CD4-positive, alpha-beta T cell treated with Interleukin-1 beta for 1 hour (primary cell): ENCODE measurements at regions not wholly inside any gene's neighbourhood (a gene's known extent, or its start where the extent isn't known, plus 50 kb on each side); places are given as distances from the start of the nearest gene placed in this dataset.
A peak's percentile ranks its signal among the peaks of the same experiment; 100 is the strongest.

Source experiments
- DNase-seq, 2 donors: peaks; one replicate each; pipeline ENCODE4 v3.0.0-alpha.2; 2020 to 2022

DNA sequence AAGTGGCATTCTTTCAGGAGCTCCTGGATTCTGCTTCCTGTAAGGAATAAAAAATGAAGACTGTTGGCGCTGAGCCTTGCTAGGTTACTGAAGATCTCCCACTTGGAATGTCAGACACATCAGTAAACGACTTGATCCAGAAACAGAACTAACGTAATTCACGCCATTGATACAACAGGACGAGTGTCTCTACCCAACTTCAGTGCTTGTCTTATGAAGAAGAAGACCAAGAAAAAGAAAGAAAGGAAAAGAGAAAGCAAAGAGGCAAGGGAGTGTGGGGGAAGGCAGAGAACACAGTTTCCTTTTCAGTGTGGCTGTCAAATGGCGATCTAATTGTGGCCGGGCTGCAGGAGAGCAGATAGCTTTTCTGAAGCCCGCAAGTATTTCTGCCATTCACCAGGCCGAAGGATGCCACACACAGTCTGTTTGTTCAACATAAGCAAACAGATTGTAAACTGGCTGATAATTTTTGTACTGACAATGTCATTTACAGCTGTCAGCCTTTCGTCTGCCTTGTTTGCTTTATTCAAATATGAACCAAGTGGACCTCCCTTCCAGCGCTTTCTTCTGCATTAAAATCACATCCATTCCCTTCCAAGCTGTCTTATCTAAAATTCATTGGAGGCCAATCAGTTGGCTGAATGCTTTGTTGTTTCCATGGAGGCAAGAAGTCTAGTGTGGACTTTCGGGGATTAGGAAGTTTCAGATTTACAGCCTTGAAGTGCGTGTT, 180.6 kb downstream of the FOXA2 start:
- no peak for DNase-seq

DNA sequence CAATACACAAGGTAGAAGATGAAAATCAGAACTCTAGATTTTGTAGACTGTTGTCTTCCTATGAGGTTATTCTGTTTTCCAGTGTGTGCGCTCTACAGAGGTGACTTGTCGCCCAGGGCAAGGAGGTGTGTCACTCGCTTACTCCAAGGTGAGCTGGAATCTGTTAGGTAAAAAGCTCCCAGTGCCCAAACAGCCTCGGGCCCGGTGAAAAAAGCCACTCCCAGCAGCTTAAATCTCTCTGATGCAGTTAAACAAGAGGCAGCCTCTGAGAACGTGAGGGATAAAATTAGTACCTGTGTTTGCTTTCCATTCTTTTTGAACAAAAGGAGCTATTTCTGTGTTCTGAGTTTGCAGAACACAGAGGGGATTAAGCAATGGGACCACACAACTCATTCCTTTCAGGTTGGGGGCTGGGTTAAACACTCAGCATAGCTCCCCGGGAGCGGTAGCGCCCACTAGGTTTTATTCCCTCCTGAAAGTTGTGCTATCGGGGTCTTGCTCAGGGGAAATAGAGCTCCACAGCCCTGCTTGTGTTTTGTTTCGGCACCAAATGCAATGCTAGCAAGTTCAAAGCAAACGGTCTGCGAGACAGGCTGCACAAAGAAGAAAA, 181.2 kb downstream of the FOXA2 start:
- no peak for DNase-seq

DNA sequence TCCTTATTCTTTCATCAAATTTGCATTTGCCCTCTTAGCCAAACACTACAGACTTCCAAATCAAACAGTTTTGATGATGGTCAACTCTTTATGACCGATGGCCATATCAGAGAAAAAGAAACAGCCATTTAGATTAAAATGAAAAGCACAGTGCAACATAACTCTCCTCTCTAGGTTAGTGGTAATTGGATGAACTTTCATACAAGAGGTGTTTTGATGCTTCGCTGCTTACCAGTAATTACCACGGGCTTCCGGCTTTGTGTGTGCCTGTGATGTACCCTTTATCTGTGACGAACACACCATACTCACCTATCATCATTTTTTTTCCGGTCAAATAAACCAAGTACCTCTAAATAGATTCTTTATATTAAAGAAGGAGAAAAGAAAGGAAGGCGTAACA, 181.8 kb downstream of the FOXA2 start:
- DNase-seq = no peak

DNA sequence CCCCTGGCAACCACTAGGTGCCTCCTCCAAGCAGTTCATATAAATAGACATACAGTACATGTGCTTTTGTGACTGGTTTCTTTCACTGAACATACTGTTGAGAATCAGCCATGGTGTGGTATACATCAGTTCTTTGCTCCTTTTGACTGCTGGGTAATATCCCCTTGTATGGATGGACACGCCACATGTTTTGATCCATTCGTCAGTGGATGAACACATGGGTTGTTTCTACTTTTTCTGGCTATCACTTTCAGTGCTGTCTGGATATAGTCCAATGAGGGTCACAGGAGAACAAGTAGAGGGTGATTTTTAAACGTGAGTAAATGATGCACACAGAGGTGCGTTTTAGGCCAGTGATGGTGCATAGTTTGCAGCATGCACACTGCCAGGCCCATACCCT, 183.9 kb downstream of the FOXA2 start:
- DNase-seq = no peak

DNA sequence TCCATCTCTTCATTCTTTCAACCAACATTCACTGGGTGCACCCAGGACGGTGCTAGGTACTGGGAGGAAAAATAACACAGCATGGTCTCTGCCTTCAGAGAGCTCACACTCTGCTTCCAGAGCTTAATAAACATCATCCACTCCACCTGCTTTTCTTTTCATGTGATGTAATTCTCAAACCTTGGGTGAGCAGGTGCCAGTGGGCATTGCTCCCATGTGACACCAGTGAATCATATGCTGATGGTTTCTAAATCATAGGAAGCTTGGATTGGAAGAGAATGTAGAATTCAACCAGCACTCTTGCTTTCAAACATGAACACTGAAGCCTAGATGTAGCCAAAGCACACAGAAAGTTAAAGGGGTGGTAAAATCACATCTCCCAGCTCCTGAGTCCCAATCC, 189.8 kb downstream of the FOXA2 start:
- DNase-seq = no peak

DNA sequence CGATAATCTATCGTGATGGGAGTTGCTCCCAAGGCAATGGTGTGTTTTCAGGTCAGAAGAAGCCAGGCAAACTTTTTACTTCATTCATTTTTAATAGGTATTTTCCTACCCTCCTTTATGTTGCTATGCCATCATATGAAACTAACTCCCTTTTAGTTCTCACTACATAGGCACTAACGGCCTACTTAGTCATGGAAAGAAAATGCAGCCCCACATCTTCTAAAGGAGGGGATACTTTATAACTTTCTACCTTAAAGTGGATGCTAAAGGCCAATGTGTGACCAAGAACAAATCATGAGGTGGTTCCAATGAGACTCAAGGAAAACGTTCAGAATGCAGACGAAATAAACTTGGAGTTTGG, 193.8 kb downstream of the FOXA2 start:
- no peak for DNase-seq

DNA sequence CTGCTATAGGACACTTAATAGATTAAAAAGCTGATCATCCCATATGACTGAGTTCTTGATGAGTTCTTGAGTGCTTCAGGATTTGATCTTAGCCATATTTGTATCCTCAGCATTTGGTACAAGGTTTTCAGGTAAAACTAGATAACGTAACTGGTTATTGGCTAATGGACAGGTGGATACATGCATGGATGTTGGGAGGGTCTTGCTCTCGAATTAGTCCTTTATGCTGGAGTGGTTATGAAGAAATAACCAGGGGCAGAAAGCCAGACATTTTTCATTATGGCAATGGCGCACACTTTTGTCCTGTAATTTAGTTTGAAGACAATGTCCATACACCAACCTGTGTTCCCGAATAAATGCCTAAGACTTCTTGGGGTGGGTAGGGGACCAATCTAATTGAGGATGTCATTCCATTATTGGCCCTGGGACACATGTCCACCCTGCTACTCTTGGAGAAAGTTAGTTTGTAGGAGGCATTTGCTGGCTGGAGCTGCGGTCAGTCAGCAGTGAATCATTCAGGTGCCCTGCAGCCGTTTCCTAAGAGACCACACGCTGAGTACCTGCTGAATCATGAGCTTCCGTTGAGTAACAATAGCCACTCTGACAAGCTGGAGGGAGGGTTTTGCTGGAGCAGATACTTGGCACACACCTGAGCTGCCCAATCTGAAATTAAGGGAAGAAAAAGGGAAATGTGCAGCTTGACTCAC, 194.4 kb downstream of the FOXA2 start:
- no peak for DNase-seq

DNA sequence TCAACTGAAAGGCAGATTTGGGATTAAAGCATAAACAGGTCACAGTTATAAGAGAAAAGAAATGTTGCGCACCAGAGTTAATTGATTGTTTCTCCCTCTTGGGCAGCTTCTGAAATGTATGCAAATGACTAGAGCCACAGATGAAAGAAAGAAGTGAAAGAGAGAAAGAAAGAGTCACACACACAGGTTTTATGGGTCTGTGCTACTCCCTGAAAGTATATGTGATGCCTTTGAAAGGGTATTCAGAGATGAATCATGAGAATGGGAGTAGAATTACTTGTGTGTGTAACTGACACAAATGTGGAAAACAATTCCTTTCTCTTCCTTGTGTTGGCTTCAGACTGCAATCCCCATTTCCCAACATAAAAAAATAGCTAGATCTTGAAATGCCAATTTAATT, 196.9 kb downstream of the FOXA2 start:
- DNase-seq = no peak

DNA sequence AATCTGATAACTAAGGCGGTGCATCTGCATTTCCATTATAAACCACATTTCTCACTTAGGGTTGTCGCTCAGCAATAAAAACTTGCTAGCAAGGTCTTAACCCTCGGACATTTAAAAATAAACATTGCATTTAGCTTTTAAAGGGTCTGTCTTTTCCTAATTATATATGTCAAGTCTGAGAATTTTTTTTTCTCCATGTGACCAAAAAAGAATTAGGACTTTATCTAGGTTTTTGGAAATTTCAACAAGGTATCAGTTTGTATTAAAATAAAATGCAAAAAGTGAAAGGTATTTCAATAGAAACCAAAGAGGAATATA, 198.1 kb downstream of the FOXA2 start:
- DNase-seq = no peak

DNA sequence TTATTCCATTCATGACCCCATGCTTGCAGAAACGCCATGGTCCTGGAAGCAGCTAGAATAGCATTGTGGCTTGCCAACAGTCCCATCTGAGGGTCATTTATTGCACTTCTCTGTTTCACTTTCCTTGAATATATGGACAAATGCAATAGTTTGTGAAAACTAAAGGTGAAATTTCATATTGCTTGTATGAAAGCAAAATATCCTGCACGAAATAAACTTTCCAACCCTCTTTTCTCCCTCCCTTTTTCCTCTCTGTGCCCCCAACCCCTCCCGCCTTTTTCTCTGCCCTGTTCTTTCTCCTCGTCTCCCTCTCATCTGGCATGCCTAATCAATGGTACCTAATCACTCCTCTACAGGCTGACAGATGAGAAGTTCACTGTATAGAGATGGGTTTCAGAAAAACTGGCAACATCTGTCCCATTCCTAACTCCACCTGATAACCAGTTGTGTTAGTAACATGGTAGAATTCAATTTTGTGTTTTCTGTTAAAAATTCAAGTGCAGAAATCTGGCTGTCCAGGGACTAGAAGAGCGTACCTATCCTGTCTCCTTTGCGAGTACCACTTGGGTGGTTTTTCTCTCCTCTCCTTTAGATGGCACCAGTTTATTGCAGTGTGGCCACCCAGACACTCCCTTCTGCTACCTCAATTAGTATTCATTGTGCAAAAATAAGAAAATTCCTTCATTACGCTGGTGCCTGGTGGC, 198.6 kb downstream of the FOXA2 start:
- no peak for DNase-seq

DNA sequence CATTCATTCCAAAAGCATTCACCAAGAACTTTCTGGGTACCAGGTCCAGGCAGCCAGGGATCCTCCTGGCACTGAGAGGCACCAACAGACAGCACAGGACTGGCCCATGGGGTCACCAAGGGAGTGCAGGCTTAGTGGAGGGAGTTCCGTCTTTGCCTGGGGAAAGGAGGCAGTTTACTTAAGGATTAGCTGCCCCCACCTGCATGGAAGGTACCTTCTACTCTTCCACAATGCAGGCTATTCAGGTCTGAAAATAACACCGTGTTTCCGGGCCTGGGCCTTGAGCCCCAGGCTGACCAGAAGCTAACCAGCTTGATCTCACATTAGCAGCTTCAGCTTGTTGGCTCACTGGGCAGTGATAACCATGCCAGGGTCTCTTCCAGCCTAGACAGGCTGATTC, 199.4 kb downstream of the FOXA2 start:
- no peak for DNase-seq

DNA sequence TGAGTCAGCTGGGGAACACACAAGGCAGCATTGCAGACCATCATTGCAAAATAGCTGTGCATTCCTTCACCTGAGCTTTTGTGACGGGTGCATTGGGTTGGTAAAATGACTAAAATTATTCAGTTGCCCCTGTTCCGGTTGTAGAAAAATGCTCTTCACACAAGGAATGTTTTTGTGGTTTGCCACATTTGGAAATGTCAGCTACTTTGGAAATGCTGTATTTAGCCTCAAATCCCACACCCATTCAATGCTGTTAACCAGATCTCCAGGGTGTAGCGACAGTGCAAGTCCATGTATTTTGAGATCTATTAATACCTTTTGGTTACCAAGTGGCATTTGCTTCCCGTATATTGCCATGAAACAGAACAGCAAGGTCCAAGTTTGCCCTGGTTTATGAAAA, 201.2 kb downstream of the FOXA2 start:
- no peak for DNase-seq

DNA sequence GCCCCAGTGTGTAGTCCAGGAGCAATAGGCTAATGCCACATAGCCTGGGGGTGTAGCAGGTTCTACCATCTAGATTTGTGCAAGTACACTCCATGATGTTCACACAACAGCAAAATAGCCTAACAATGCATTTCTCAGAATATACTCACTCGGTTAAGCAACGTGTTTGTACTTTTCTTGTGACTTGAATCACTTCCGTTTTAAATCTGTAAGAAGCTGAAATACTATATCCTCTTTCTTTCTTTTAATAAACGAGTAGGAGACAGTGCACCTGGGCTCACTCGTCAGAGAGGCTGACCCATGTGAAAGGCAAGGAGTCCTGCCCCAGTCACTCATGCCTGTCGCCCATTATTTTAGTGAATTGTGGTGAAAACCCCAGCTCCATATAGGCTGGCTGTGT, 201.6 kb downstream of the FOXA2 start:
- DNase-seq = no peak

DNA sequence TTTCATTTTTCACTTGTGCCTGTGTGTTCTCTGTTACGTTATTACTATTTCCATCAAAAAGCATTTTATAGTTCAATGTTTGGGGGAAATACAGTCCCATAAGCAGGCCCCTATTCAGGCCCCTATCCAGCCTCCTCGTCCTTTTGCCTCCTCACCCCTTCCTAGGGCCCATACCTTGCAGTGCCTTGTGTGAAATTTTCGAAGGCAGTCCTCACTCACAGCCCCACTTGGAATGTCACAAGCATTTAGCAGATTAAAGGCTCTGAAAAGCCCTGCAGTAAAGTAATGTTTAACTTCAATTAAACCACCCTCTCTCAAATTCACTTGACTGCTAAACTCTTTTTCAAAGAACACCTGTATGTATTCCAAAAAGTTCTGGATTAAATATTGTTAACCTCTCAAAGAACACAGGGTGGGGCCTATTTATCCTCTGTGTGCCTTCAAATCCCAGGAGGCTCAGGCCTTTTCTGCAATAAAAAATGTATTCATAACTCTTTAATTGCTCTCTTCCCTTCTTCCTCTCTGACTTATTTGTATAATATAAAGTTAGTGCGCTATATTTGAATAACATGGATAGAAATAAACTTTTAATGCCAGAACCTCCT, 202.5 kb downstream of the FOXA2 start:
- DNase-seq = no peak

DNA sequence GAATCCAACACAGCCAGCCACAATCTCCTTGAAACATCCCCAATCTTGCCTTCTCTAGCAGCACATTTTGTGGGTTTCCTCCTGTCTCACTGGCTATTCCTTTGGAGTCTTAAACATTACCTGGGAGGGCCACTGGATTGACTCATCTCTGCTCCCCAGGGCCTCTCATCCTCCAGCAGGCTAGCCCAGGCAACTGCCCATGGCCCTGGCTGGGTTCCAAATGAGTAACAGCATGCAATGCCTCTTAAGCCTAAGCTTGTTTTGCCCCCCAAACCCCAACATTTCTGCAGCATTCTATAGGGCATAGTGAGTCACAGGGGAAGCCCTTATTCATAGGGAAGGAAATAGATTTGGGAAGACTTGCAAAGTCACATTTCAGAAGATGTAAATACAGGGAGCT, 204.9 kb downstream of the FOXA2 start:
- DNase-seq = no peak

DNA sequence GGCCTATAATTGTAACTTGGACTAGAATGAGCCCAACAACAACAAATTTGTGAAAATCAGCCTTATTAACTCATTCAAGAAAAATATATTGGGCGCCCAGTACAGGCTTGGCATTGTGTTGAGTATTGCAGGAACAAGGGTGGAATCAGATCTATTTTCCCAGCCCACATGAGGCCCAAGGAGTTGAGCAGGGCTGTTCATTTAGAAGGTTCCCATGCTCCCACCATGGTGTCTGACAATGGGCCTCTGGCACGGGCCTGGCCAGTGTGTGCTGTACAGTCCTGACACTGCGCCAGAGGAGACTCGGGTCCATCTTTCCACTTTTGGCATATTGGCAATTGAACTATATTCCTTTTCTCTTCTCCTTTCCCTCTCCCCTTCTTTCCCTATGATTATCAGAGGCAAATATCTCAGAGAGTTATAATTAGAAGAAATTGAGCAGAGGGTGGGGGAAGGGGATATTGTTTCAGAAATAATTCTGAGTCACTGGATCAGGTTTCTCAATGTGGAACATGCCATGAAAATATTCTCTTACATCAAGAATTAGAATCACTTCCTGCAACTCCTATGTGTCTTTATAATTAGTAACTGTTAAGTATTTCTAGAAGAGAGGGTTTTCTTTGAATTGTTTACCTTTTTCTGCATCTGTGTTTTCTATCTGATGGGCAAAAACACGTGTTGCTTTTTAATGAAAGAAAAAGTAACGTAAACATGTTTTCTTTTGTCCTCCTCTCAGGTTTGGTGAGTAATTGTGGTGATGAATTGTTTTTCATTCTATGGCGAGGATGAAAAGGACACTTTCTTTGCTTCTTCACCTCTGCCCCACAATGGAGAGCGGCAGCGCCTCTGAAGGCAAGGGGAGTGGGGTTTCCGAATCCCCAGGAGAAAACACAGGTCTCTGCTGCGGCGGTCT, 209.4 kb downstream of the FOXA2 start:
- no peak for DNase-seq

DNA sequence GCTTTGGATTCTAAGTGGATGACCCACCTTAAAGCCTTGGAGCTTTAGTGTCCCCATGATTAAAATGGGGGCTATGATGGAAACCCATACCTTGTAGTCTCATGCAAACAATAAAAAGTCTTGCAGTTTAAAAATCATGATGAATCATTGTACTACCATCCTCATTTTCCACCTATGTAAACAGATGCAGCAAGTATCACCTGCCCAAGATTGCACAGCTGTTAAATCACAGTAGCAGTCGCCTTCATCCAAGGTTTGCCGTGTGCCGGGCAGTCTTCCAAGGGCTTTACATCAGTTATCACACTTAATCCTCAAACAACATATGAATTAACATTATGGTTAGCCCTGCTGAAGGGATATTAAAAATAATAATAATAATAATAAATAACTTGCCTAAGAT, 210.3 kb downstream of the FOXA2 start:
- no peak for DNase-seq

DNA sequence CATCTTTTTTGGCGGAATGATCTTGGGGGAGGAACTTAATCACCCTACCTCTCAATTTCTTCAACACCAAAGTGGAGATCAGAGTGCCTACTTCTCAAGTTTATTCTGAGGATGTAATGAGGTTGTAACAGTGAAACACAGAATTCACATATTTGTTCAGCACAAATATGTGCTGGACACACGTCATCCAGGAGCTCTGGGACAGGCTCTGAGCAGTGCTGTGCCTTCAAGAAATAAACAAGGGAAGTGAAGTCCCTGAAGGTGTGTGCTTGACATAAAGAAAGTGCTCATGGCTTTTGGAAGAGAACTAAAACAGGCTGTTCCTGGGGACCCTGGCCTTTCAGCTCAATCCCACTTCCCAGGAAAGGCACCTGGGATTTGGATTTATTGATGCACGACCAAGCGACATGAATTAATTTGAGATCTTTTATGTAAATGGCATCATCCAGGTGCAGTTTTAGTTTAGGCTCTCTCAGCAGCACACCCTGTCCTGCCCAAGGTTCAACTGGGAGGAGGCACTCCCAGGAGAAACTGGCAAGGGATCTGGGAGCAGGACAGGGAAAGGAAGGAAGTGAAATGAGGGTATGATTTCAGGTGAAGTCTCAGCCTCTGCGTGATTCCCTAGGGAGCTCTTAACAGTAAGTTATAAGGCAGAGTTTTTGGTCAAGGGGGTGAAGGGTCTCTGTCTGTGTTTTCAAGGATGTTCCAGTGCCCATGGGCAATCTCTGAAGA, 211.0 kb downstream of the FOXA2 start:
- DNase-seq = no peak

DNA sequence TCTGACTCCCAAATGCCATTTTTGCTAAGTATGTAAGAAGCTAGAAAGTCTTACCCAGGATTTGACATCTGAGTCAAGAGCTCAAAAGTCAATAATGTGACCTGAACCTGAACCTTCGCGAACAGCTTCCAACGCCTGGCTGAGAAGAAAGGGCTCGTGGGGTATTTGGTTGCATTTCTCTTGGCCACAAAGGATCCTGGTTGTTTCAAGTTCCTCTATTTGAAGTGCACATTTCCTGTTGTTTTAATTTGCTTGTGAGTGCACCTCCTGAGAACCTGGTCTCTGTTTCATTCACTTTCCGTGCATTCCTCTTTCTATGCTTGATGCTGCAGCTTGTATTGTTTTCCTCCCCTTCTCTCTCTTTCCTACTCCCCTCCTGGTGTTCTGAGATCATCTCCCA, 212.5 kb downstream of the FOXA2 start:
- peak in 1 of 2 donors; percentile 2 for DNase-seq

DNA sequence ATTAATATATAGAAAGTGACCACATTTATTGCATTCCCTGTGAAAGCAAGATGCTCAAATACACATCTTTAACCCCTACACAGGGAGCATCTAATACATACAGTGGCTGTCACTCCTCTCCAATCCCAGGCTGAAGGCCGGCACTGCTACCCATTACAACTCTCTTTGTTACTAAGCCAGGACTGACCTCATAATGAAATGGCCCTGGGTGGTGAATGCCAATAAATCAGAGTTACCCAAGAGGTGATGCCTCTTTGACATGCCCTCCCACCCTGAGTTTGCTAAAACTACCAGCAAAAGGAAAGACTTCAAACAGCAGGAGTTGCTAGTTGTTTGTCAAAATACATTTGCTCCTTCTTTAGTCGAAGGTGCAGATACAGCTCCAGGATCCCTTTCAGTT, 214.2 kb downstream of the FOXA2 start:
- DNase-seq = no peak

DNA sequence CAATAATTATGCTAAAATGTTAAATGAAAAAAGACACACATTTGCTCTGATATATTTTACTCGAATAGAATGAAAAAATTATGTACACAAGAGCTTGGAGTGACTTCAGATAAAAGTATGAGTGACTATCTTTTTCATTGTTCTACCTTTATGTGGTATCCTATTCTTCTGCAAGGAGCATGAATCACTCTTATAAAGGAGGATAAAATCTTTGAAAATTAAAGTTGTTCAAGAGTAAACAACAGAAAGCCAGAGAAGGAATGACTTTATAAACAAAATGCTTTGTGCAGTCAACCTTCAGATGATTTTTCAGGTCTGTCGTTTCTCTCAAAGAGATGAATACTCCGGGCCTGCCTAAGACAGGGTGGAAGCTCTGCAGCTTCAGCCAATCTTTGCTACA, 215.3 kb downstream of the FOXA2 start:
- DNase-seq = no peak

DNA sequence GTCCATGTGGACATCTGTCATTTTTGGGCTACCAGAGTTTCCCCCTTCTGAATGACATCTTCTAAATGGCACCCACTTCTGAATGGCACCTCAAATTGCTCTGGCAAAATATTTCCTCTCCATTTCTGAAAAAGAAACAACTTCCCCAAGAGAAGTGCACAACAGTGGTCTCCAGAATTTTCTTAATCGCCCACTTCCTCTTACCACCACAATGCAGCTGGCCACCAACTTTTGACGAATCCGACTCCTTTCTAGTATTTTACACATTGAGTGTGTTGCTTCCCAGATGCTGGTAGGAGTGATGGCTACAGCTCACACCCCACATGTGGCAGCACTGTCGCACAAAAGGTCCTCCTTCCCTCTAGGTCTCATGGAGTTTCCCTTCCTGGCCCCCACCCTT, 216.1 kb downstream of the FOXA2 start:
- no peak for DNase-seq
